GM18507 (cell line): ENCODE measurements at regions not wholly inside any gene's neighbourhood (a gene's known extent, or its start where the extent isn't known, plus 50 kb on each side); places are given as distances from the start of the nearest gene placed in this dataset.
"Not testable (repeated sequence)": the region's sequence is repeated elsewhere in the genome, so short reads cannot be mapped to it uniquely, and the experiment has no call there.

Source experiments
- DNase-seq: peaks from one replicate; pipeline ENCODE4 v3.0.0; 2011; ENCODE audit warnings: low read depth; ENCODE audit not compliant: insufficient read length; ENCODE audit errors: extremely low spot score
- FAIRE-seq: peaks from 2 replicates; lab custom pipeline; 2011; peaks lifted over from hg19 to GRCh38; lab: Jason Lieb, UNC

GRCh38 chrX:134045372-134045771 lies 60.0 kb upstream of the GPC3 start:
- not testable (repeated sequence) for DNase-seq, FAIRE-seq

- FAIRE-seq, DNase-seq: not testable (repeated sequence)
Observed at GRCh38 chrX:134067107-134067506, 81.7 kb upstream of the GPC3 start.

GRCh38 chrX:134071899-134072298 lies 86.5 kb upstream of the GPC3 start:
- FAIRE-seq, DNase-seq: not testable (repeated sequence)

- FAIRE-seq (no peak), DNase-seq (no peak)
Observed at GRCh38 chrX:134073341-134073740, 87.9 kb upstream of the GPC3 start.

- no peak for FAIRE-seq
- no peak for DNase-seq
Observed at GRCh38 chrX:134074151-134074550, 88.8 kb upstream of the GPC3 start.

GRCh38 chrX:134075894-134076718 lies 90.7 kb upstream of the GPC3 start:
- no peak for DNase-seq
- FAIRE-seq, result no peak

- FAIRE-seq (no peak), DNase-seq (no peak)
Observed at GRCh38 chrX:134095366-134095765, 110.0 kb upstream of the GPC3 start.

GRCh38 chrX:134101636-134102035 lies 116.2 kb upstream of the GPC3 start:
- DNase-seq (no peak), FAIRE-seq (no peak)

GRCh38 chrX:134115270-134115669 lies 121.7 kb upstream of the CCDC160 start:
- DNase-seq, result no peak
- FAIRE-seq, result no peak

GRCh38 chrX:134137341-134137740 lies 99.6 kb upstream of the CCDC160 start:
- no peak for FAIRE-seq
- no peak for DNase-seq

- FAIRE-seq (no peak), DNase-seq (no peak)
Observed at GRCh38 chrX:134139090-134139489, 97.9 kb upstream of the CCDC160 start.

- FAIRE-seq, result peak; percentile 68
- no peak for DNase-seq
Observed at GRCh38 chrX:134144231-134144630, 92.8 kb upstream of the CCDC160 start.

- no peak for FAIRE-seq
- DNase-seq, result no peak
Observed at GRCh38 chrX:134146493-134146892, 90.5 kb upstream of the CCDC160 start.

GRCh38 chrX:134148172-134148692 lies 88.8 kb upstream of the CCDC160 start:
- DNase-seq, result no peak
- FAIRE-seq, result no peak

GRCh38 chrX:134158821-134159512 lies 78.0 kb upstream of the CCDC160 start:
- peak; percentile 80 for FAIRE-seq
- no peak for DNase-seq

- FAIRE-seq (peak; percentile 89), DNase-seq (no peak)
Observed at GRCh38 chrX:134161162-134161561, 75.8 kb upstream of the CCDC160 start.

GRCh38 chrX:134162032-134162431 lies 75.0 kb upstream of the CCDC160 start:
- DNase-seq, result no peak
- peak; percentile 53 for FAIRE-seq

GRCh38 chrX:134163836-134164235 lies 73.1 kb upstream of the CCDC160 start:
- no peak for FAIRE-seq

GRCh38 chrX:134167591-134168203 lies 69.3 kb upstream of the CCDC160 start:
- DNase-seq (no peak), FAIRE-seq (no peak)

More at GRCh38 chrX:134163836-134164235, 73.1 kb upstream of the CCDC160 start:
- no peak for DNase-seq
